GM23338 (cell line): ENCODE measurements at regions not wholly inside any gene's neighbourhood (a gene's known extent, or its start where the extent isn't known, plus 50 kb on each side); places are given as distances from the start of the nearest gene placed in this dataset.

Experiments
- ATAC-seq: fragments of 200-7000 bp; cut with Tn5 transposase; 3 replicates; pipeline ENCODE4 v1.9.1; 2020
- DNase-seq: peaks from one replicate; pipeline ENCODE4 v3.0.0-alpha.2; 2015; ENCODE audit warnings: low spot score
- H2AFZ ChIP-seq: fragments of 200-600 bp; sonication (generic); 2 replicates; pipeline ENCODE4 v1.8.0; 2016; ENCODE audit warnings: antibody characterized with exemption, mild to moderate bottlenecking, moderate library complexity
- H3F3A ChIP-seq: fragments of 200-600 bp; sonication (generic); replicated peaks from 2 replicates; pipeline ENCODE4 v1.8.0; 2017; ENCODE audit warnings: antibody characterized with exemption, mixed run types, low read depth
- H3K27ac ChIP-seq: fragments of 200-600 bp; sonication (generic); 2 replicates; pipeline ENCODE4 v1.6.1; 2016; ENCODE audit warnings: low read depth
- H3K27me3 ChIP-seq: fragments of 200-600 bp; sonication (generic); 2 replicates; pipeline ENCODE4 v1.8.0; 2016; ENCODE audit warnings: mild to moderate bottlenecking, mixed run types, moderate library complexity; ENCODE audit not compliant: insufficient read depth
- H3K36me3 ChIP-seq: fragments of 200-600 bp; sonication (generic); 2 replicates; pipeline ENCODE4 v1.8.0; 2016; ENCODE audit warnings: mild to moderate bottlenecking; ENCODE audit not compliant: insufficient read depth
- H3K4me1 ChIP-seq: fragments of 200-600 bp; sonication (generic); 2 replicates; pipeline ENCODE4 v1.8.0; 2016; ENCODE audit warnings: mild to moderate bottlenecking, moderate library complexity; ENCODE audit not compliant: insufficient read depth
- H3K4me2 ChIP-seq: fragments of 200-600 bp; sonication (generic); 2 replicates; pipeline ENCODE4 v1.7.1; 2017; ENCODE audit warnings: mixed run types
- H3K4me3 ChIP-seq: fragments of 200-600 bp; sonication (generic); 2 replicates; pipeline ENCODE4 v1.6.1; 2016; ENCODE audit warnings: mixed run types
- H3K79me2 ChIP-seq: fragments of 200-600 bp; sonication (generic); replicated peaks from 2 replicates; pipeline ENCODE4 v1.8.0; 2017; ENCODE audit warnings: mild to moderate bottlenecking; ENCODE audit not compliant: insufficient read depth
- H3K9me2 ChIP-seq: fragments of 200-600 bp; sonication (generic); 2 replicates; pipeline ENCODE4 v1.8.0; 2017; ENCODE audit not compliant: insufficient read depth
- H4K20me1 ChIP-seq: fragments of 200-600 bp; sonication (generic); replicated peaks from 2 replicates; pipeline ENCODE4 v1.8.0; 2017; ENCODE audit warnings: mild to moderate bottlenecking; ENCODE audit not compliant: insufficient read depth
- H3K27ac Mint-ChIP-seq: 2 replicates; pipeline ENCODE4 v1.8.0; 2020; ENCODE audit warnings: inconsistent platforms, mild to moderate bottlenecking, moderate library complexity, mixed read lengths
- H3K27me3 Mint-ChIP-seq: 3 replicates; pipeline ENCODE4 v1.8.0; 2022; ENCODE audit warnings: low read depth, mild to moderate bottlenecking, moderate library complexity, mixed read lengths, inconsistent platforms; ENCODE audit not compliant: insufficient read depth, poor library complexity
- H3K36me3 Mint-ChIP-seq: 3 replicates; pipeline ENCODE4 v1.8.0; 2021; ENCODE audit warnings: low read depth, mild to moderate bottlenecking, inconsistent platforms, moderate library complexity, mixed read lengths
- H3K4me1 Mint-ChIP-seq: 3 replicates; pipeline ENCODE4 v1.8.0; 2020; ENCODE audit warnings: mild to moderate bottlenecking, inconsistent platforms, mixed read lengths
- H3K4me3 Mint-ChIP-seq: 3 replicates; pipeline ENCODE4 v1.8.0; 2021; ENCODE audit warnings: moderate library complexity, mild to moderate bottlenecking, inconsistent platforms, mixed read lengths
- H3K9me3 Mint-ChIP-seq: 3 replicates; pipeline ENCODE4 v1.8.0; 2020; ENCODE audit warnings: moderate library complexity, mild to moderate bottlenecking, inconsistent platforms, mixed read lengths
- CREB1 ChIP-seq: fragments of 250-450 bp; sonication (Bioruptor Pico); IDR thresholded peaks from 2 replicates; pipeline ENCODE4 v1.5.0; 2020; ENCODE audit warnings: low read depth, mild to moderate bottlenecking, moderate library complexity
- EZH2 ChIP-seq: fragments of 200-600 bp; sonication (generic); IDR thresholded peaks from one replicate; pipeline ENCODE4 v1.8.0; 2017; ENCODE audit warnings: antibody characterized with exemption, mild to moderate bottlenecking, low read depth; ENCODE audit not compliant: unreplicated experiment
- EZH2phosphoT487 ChIP-seq: fragments of 200-600 bp; sonication (generic); IDR thresholded peaks from one replicate; pipeline ENCODE4 v1.8.1; 2018; ENCODE audit warnings: antibody characterized with exemption; ENCODE audit not compliant: unreplicated experiment
- JUNB ChIP-seq: IDR thresholded peaks from one replicate; pipeline ENCODE4 v1.6.1; 2016; ENCODE audit warnings: antibody characterized with exemption; ENCODE audit not compliant: unreplicated experiment
- NANOG ChIP-seq: IDR thresholded peaks from 2 replicates; pipeline ENCODE4 v1.6.1; 2016; ENCODE audit warnings: antibody characterized with exemption, borderline replicate concordance
- POLR2AphosphoS5 ChIP-seq: IDR thresholded peaks from 2 replicates; pipeline ENCODE4 v1.6.1; 2016; ENCODE audit warnings: antibody characterized with exemption, low read depth
- STAT1 ChIP-seq: IDR thresholded peaks from one replicate; pipeline ENCODE4 v1.6.1; 2016; ENCODE audit warnings: antibody characterized with exemption; ENCODE audit not compliant: unreplicated experiment
- ZNF331 ChIP-seq: fragments of 250-450 bp; sonication (Bioruptor Pico); IDR thresholded peaks from 2 replicates; pipeline ENCODE4 v1.5.0; 2020; ENCODE audit warnings: low read depth, mild to moderate bottlenecking, moderate library complexity
- TF ChIP-seq, protein P1 (sequence below), 2 experiments: fragments of 200-600 bp in 1 of 2; sonication (generic) in 1 of 2; conservative IDR thresholded peaks; 2 replicates each; pipeline versions ENCODE4 v1.5.1 to v1.6.1; 2016 to 2017; ENCODE audit warnings: antibody characterized with exemption in 2 of 2, low read depth in 2 of 2, mild to moderate bottlenecking in 2 of 2, moderate library complexity in 1 of 2
- TF ChIP-seq, protein P2 (sequence below): fragments of 250-450 bp; sonication (Bioruptor Pico); IDR thresholded peaks from 2 replicates; pipeline ENCODE4 v1.5.0; 2020; ENCODE audit warnings: mild to moderate bottlenecking, moderate library complexity
- TF ChIP-seq, protein P3 (sequence below): IDR thresholded peaks from one replicate; pipeline ENCODE4 v1.6.1; 2018; ENCODE audit warnings: antibody characterized with exemption; ENCODE audit not compliant: unreplicated experiment

DNA sequence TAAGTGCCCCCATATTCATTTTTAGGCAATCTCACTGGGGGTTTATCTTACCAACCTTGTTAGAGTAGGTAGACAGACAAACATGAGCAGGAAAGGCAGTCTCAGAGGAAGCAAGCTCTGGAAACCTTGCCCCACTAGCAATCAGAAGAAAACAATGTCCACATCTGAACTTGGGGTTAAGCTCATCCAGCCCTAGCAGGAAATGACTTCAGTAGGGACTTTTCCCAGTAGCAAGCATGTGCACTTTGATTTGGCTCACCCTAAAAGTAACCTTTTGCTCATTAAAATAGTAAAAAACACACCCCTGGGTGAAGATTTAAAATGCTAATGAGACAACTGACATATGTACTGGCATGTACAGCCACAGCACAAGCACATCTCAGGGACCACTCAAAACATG, 175.5 kb downstream of the AKAIN1 start (continued):
- TF ChIP-seq, protein P1, sequence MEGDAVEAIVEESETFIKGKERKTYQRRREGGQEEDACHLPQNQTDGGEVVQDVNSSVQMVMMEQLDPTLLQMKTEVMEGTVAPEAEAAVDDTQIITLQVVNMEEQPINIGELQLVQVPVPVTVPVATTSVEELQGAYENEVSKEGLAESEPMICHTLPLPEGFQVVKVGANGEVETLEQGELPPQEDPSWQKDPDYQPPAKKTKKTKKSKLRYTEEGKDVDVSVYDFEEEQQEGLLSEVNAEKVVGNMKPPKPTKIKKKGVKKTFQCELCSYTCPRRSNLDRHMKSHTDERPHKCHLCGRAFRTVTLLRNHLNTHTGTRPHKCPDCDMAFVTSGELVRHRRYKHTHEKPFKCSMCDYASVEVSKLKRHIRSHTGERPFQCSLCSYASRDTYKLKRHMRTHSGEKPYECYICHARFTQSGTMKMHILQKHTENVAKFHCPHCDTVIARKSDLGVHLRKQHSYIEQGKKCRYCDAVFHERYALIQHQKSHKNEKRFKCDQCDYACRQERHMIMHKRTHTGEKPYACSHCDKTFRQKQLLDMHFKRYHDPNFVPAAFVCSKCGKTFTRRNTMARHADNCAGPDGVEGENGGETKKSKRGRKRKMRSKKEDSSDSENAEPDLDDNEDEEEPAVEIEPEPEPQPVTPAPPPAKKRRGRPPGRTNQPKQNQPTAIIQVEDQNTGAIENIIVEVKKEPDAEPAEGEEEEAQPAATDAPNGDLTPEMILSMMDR (conservative IDR thresholded peaks at IDR 0.05; ENCODE audit: low read depth in 2 of 2): no peak
- TF ChIP-seq EZH2 (no peak), NANOG (no peak)

DNA sequence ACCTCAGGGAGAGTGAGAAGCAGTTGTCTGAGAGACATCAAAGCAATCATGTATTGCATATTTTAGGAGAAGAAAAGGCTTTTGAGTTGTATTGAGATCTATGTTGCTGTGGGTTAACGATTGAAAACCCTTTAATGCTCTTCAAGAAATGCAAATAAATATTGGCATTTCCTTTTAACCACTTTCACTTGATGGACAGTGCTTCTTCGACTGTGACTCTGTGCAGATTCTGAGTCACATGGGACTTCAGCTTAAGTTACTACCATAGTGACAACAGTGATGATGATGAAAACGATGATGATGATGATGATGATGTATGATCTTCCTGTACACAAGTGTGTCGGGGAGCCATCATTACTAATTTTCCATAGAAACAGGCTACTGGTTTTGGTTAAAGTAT, 181.8 kb downstream of the AKAIN1 start:
- Histone ChIP-seq H3K4me3 (no peak overlapping the region), H3K9me2 (no peaks in the 10 kb centered on the region), H3K79me2 (no peaks in the 10 kb centered on the region), H4K20me1 (no peaks in the 10 kb centered on the region), H3F3A (no peaks in the 10 kb centered on the region), H3K27me3 (no peaks in the 10 kb centered on the region), H3K36me3 (no peaks in the 10 kb centered on the region), H3K4me1 (no peaks in the 10 kb centered on the region), H2AFZ (no peak overlapping the region), H3K27ac (no peak overlapping the region), H3K4me2 (no peak overlapping the region)
- H3K9me3 Mint-ChIP-seq: peaks cover 5% of the 10 kb centered on the region; the same call in 1 of the 3 replicates
- ATAC-seq: no peak
- no peaks in the 10 kb centered on the region for H3K4me1 Mint-ChIP-seq
- no peak for DNase-seq
- H3K36me3 Mint-ChIP-seq: no peaks in the 10 kb centered on the region; the same call in 2 of the 3 replicates
- no peak overlapping the region for H3K27ac Mint-ChIP-seq
- H3K4me3 Mint-ChIP-seq: no peak overlapping the region
- peaks cover 3% of the 10 kb centered on the region for H3K27me3 Mint-ChIP-seq
- TF ChIP-seq ZNF331 (CRISPR knock-in tag) (no peak), CREB1 (CRISPR knock-in tag) (no peak), JUNB (no peak), EZH2 (no peak), POLR2AphosphoS5 (no peak), NANOG (no peak), EZH2phosphoT487 (no peak), STAT1 (no peak)
- TF ChIP-seq, protein P2, sequence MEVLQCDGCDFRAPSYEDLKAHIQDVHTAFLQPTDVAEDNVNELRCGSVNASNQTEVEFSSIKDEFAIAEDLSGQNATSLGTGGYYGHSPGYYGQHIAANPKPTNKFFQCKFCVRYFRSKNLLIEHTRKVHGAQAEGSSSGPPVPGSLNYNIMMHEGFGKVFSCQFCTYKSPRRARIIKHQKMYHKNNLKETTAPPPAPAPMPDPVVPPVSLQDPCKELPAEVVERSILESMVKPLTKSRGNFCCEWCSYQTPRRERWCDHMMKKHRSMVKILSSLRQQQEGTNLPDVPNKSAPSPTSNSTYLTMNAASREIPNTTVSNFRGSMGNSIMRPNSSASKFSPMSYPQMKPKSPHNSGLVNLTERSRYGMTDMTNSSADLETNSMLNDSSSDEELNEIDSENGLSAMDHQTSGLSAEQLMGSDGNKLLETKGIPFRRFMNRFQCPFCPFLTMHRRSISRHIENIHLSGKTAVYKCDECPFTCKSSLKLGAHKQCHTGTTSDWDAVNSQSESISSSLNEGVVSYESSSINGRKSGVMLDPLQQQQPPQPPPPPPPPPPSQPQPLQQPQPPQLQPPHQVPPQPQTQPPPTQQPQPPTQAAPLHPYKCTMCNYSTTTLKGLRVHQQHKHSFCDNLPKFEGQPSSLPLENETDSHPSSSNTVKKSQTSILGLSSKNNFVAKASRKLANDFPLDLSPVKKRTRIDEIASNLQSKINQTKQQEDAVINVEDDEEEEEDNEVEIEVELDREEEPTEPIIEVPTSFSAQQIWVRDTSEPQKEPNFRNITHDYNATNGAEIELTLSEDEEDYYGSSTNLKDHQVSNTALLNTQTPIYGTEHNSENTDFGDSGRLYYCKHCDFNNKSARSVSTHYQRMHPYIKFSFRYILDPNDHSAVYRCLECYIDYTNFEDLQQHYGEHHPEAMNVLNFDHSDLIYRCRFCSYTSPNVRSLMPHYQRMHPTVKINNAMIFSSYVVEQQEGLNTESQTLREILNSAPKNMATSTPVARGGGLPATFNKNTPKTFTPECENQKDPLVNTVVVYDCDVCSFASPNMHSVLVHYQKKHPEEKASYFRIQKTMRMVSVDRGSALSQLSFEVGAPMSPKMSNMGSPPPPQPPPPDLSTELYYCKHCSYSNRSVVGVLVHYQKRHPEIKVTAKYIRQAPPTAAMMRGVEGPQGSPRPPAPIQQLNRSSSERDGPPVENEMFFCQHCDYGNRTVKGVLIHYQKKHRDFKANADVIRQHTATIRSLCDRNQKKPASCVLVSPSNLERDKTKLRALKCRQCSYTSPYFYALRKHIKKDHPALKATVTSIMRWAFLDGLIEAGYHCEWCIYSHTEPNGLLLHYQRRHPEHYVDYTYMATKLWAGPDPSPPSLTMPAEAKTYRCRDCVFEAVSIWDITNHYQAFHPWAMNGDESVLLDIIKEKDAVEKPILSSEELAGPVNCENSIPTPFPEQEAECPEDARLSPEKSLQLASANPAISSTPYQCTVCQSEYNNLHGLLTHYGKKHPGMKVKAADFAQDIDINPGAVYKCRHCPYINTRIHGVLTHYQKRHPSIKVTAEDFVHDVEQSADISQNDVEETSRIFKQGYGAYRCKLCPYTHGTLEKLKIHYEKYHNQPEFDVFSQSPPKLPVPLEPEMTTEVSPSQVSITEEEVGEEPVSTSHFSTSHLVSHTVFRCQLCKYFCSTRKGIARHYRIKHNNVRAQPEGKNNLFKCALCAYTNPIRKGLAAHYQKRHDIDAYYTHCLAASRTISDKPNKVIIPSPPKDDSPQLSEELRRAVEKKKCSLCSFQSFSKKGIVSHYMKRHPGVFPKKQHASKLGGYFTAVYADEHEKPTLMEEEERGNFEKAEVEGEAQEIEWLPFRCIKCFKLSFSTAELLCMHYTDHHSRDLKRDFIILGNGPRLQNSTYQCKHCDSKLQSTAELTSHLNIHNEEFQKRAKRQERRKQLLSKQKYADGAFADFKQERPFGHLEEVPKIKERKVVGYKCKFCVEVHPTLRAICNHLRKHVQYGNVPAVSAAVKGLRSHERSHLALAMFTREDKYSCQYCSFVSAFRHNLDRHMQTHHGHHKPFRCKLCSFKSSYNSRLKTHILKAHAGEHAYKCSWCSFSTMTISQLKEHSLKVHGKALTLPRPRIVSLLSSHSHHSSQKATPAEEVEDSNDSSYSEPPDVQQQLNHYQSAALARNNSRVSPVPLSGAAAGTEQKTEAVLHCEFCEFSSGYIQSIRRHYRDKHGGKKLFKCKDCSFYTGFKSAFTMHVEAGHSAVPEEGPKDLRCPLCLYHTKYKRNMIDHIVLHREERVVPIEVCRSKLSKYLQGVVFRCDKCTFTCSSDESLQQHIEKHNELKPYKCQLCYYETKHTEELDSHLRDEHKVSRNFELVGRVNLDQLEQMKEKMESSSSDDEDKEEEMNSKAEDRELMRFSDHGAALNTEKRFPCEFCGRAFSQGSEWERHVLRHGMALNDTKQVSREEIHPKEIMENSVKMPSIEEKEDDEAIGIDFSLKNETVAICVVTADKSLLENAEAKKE (CRISPR knock-in tag): no peak
- TF ChIP-seq, protein P3, sequence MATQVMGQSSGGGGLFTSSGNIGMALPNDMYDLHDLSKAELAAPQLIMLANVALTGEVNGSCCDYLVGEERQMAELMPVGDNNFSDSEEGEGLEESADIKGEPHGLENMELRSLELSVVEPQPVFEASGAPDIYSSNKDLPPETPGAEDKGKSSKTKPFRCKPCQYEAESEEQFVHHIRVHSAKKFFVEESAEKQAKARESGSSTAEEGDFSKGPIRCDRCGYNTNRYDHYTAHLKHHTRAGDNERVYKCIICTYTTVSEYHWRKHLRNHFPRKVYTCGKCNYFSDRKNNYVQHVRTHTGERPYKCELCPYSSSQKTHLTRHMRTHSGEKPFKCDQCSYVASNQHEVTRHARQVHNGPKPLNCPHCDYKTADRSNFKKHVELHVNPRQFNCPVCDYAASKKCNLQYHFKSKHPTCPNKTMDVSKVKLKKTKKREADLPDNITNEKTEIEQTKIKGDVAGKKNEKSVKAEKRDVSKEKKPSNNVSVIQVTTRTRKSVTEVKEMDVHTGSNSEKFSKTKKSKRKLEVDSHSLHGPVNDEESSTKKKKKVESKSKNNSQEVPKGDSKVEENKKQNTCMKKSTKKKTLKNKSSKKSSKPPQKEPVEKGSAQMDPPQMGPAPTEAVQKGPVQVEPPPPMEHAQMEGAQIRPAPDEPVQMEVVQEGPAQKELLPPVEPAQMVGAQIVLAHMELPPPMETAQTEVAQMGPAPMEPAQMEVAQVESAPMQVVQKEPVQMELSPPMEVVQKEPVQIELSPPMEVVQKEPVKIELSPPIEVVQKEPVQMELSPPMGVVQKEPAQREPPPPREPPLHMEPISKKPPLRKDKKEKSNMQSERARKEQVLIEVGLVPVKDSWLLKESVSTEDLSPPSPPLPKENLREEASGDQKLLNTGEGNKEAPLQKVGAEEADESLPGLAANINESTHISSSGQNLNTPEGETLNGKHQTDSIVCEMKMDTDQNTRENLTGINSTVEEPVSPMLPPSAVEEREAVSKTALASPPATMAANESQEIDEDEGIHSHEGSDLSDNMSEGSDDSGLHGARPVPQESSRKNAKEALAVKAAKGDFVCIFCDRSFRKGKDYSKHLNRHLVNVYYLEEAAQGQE: no peak
- TF ChIP-seq, protein P1 (conservative IDR thresholded peaks at IDR 0.05; ENCODE audit: low read depth in 2 of 2): no peak
